ENCODE measurements at regions not wholly inside any gene's neighbourhood (a gene's known extent, or its start where the extent isn't known, plus 50 kb on each side); places are given as distances from the start of the nearest gene placed in this dataset.

DNA sequence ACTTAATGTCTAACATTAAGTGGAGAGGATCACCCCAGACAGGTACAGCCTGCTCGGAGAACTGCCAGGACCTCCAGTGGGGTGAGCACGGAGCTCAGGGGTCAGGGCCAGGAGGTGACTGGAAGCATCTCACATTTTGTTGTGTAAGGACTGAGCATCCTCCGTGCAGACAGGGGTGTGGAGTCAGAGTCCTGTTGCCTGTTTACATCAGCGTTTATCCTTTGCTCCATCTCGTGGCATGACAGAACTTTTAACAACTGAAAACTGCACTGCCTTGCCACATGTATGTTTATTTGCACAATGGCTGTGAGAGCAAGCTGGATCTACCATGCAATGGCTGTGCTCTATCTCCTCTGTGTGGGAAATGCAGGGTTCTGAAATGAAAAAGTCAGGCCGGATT is 175.4 kb upstream of the AKR1E2 start:
- Mint-ChIP-seq H3K9me3 (ENCODE audit: insufficient read depth) (no peaks in the 10 kb centered on the region), H3K4me1 (peaks cover 7% of the 10 kb centered on the region), H3K27me3 (no peaks in the 10 kb centered on the region), H3K27ac (no peak overlapping the region), H3K4me3 (no peak overlapping the region)
- 98% methylated on average over 3 of the region's 6 CpGs for WGBS (ENCODE audit: insufficient coverage)
- Histone ChIP-seq H3K79me2 (ENCODE audit: control insufficient read depth, insufficient read depth, low read length) (no peaks in the 10 kb centered on the region), H3K9me3 (ENCODE audit: control extremely low read depth in 1 of 3, control insufficient read depth in 2 of 3, insufficient read depth in 1 of 3, low read length in 2 of 3) (no peaks in the 10 kb centered on the region), H3K36me3 (replicated peaks in 1 of 2; ENCODE audit: control extremely low read depth in 1 of 2, control insufficient read depth in 1 of 2, extremely low read depth in 1 of 2, insufficient read depth in 2 of 2, low read length in 1 of 2) (no peaks in the 10 kb centered on the region), H2AFZ (ENCODE audit: insufficient read depth, low read depth, low read length, poor library complexity, severe bottlenecking) (no peak overlapping the region), H3K27ac (ENCODE audit: low read length in 2 of 2) (no peak overlapping the region), H3K4me1 (ENCODE audit: control insufficient read depth in 2 of 2, insufficient read depth in 2 of 2, low read length in 2 of 2) (no peaks in the 10 kb centered on the region), H3K27me3 (replicated peaks in 1 of 4; ENCODE audit: control extremely low read depth in 1 of 4, control insufficient read depth in 3 of 4, insufficient read depth in 4 of 4, low read length in 3 of 4) (no peaks in the 10 kb centered on the region), H3K4me2 (replicated peaks; ENCODE audit: low read depth, low read length, poor library complexity, severe bottlenecking) (no peak overlapping the region), H3K9ac (ENCODE audit: low read length) (no peak overlapping the region), H4K20me1 (ENCODE audit: control insufficient read depth, insufficient read depth, low read length, poor library complexity, severe bottlenecking) (no peaks in the 10 kb centered on the region), H3K4me3 (ENCODE audit: control extremely low read depth in 1 of 5, extremely low read depth in 1 of 5, insufficient read depth in 1 of 5, low read depth in 2 of 5, low read length in 4 of 5) (no peak overlapping the region)
- POLR2A ChIA-PET, result no interaction called here
- TF ChIP-seq, protein P1, sequence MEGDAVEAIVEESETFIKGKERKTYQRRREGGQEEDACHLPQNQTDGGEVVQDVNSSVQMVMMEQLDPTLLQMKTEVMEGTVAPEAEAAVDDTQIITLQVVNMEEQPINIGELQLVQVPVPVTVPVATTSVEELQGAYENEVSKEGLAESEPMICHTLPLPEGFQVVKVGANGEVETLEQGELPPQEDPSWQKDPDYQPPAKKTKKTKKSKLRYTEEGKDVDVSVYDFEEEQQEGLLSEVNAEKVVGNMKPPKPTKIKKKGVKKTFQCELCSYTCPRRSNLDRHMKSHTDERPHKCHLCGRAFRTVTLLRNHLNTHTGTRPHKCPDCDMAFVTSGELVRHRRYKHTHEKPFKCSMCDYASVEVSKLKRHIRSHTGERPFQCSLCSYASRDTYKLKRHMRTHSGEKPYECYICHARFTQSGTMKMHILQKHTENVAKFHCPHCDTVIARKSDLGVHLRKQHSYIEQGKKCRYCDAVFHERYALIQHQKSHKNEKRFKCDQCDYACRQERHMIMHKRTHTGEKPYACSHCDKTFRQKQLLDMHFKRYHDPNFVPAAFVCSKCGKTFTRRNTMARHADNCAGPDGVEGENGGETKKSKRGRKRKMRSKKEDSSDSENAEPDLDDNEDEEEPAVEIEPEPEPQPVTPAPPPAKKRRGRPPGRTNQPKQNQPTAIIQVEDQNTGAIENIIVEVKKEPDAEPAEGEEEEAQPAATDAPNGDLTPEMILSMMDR (IDR thresholded peaks at IDR 0.05), result no peak
- TF ChIP-seq EZH2 (IDR thresholded peaks at IDR 0.05; ENCODE audit: borderline replicate concordance, insufficient read depth, low read depth, low read length, poor library complexity, severe bottlenecking), result no peak
- DNase-seq (no peak), ATAC-seq (ENCODE audit: low read depth) (no peak)
- CTCF ChIA-PET, result no interaction called here
- intact Hi-C loops (cut with micrococcal nuclease), result loop anchor here (10.0 kb wide), 1 partner anchor 776 kb away; no protein-coding TSS in a partner anchor

GRCh38 chr10:4649886-4650508 is 176.0 kb upstream of the AKR1E2 start:
- no peak for ATAC-seq (ENCODE audit: low read depth)
- Histone ChIP-seq H3K4me3 (ENCODE audit: control extremely low read depth in 1 of 5, extremely low read depth in 1 of 5, insufficient read depth in 1 of 5, low read depth in 2 of 5, low read length in 4 of 5) (no peak overlapping the region), H3K27ac (ENCODE audit: low read length in 2 of 2) (no peak overlapping the region), H3K27me3 (replicated peaks in 1 of 4; ENCODE audit: control extremely low read depth in 1 of 4, control insufficient read depth in 3 of 4, insufficient read depth in 4 of 4, low read length in 3 of 4) (no peaks in the 10 kb centered on the region), H3K79me2 (ENCODE audit: control insufficient read depth, insufficient read depth, low read length) (no peaks in the 10 kb centered on the region), H3K36me3 (replicated peaks in 1 of 2; ENCODE audit: control extremely low read depth in 1 of 2, control insufficient read depth in 1 of 2, extremely low read depth in 1 of 2, insufficient read depth in 2 of 2, low read length in 1 of 2) (no peaks in the 10 kb centered on the region), H4K20me1 (ENCODE audit: control insufficient read depth, insufficient read depth, low read length, poor library complexity, severe bottlenecking) (no peaks in the 10 kb centered on the region), H2AFZ (ENCODE audit: insufficient read depth, low read depth, low read length, poor library complexity, severe bottlenecking) (no peak overlapping the region), H3K9ac (ENCODE audit: low read length) (no peak overlapping the region), H3K9me3 (ENCODE audit: control extremely low read depth in 1 of 3, control insufficient read depth in 2 of 3, insufficient read depth in 1 of 3, low read length in 2 of 3) (no peaks in the 10 kb centered on the region), H3K4me1 (ENCODE audit: control insufficient read depth in 2 of 2, insufficient read depth in 2 of 2, low read length in 2 of 2) (no peaks in the 10 kb centered on the region), H3K4me2 (replicated peaks; ENCODE audit: low read depth, low read length, poor library complexity, severe bottlenecking) (no peak overlapping the region)
- DNase-seq, result no peak
- ChIA-PET CTCF (no interaction called here), POLR2A (no interaction called here)
- Mint-ChIP-seq H3K9me3 (ENCODE audit: insufficient read depth) (no peaks in the 10 kb centered on the region), H3K4me1 (peaks cover 7% of the 10 kb centered on the region), H3K27ac (no peak overlapping the region), H3K4me3 (no peak overlapping the region), H3K27me3 (no peaks in the 10 kb centered on the region)
- no CpG with 5 or more reads among the region's 3 CpGs for WGBS (ENCODE audit: insufficient coverage)
- TF ChIP-seq, protein P1 (IDR thresholded peaks at IDR 0.05), result no peak
- no peak for TF ChIP-seq EZH2 (IDR thresholded peaks at IDR 0.05; ENCODE audit: borderline replicate concordance, insufficient read depth, low read depth, low read length, poor library complexity, severe bottlenecking)
- intact Hi-C loops (cut with micrococcal nuclease), result loop anchor here (10.0 kb wide), 1 partner anchor 775 kb away; no protein-coding TSS in a partner anchor

Data from B cell (primary cell).